ENCODE measurements at regions not wholly inside any gene's neighbourhood (a gene's known extent, or its start where the extent isn't known, plus 50 kb on each side); places are given as distances from the start of the nearest gene placed in this dataset.

GRCh38 chr20:57831993-57832585 lies 122.3 kb upstream of the PMEPA1 start:
- Histone ChIP-seq H2BK12ac (ENCODE audit: insufficient read length, low read depth, low read length) (no peak overlapping the region), H3K9ac (ENCODE audit: extremely low read depth, insufficient read length, low read length) (no peak overlapping the region), H3K9me3 (ENCODE audit: control insufficient read depth, low read depth, low read length) (no peaks in the 10 kb centered on the region), H3K4me1 (ENCODE audit: insufficient read depth, low read length) (no peaks in the 10 kb centered on the region), H2BK120ac (ENCODE audit: low read depth, low read length, poor library complexity, severe bottlenecking) (no peak overlapping the region), H2AK5ac (ENCODE audit: insufficient read length, low read length) (no peak overlapping the region), H3K14ac (ENCODE audit: insufficient read depth, low read length) (no peak overlapping the region), H3K18ac (ENCODE audit: insufficient read length, low read depth, low read length) (no peak overlapping the region), H4K91ac (ENCODE audit: insufficient read length, low read depth, low read length) (no peak overlapping the region), H3K23me2 (ENCODE audit: insufficient read length, low read depth, low read length, poor library complexity, severe bottlenecking) (no peaks in the 10 kb centered on the region), H3K23ac (ENCODE audit: insufficient read length, low read depth, low read length) (no peak overlapping the region), H2BK20ac (ENCODE audit: low read depth, low read length, poor library complexity, severe bottlenecking) (no peak overlapping the region), H4K20me1 (ENCODE audit: control insufficient read depth, insufficient read depth, insufficient read length) (no peaks in the 10 kb centered on the region), H2AFZ (ENCODE audit: low read length) (no peak overlapping the region), H3K27me3 (ENCODE audit: insufficient read depth, low read length) (no peaks in the 10 kb centered on the region), H4K5ac (ENCODE audit: insufficient read length, low read depth, low read length) (no peak overlapping the region), H3K4ac (ENCODE audit: low read depth, low read length) (no peak overlapping the region), H3K4me2 (ENCODE audit: insufficient read depth, insufficient read length, low read length) (no peak overlapping the region), H3K79me2 (ENCODE audit: insufficient read depth, low read length) (no peaks in the 10 kb centered on the region), H3K56ac (ENCODE audit: insufficient read length, low read depth, low read length) (no peak overlapping the region), H4K8ac (replicated peaks; ENCODE audit: insufficient read length, low read depth, low read length) (no peak overlapping the region), H3T11ph (ENCODE audit: low read length) (no peak overlapping the region), H2BK5ac (ENCODE audit: insufficient read length, low read length) (no peak overlapping the region), H3K79me1 (ENCODE audit: insufficient read depth, low read depth, low read length, poor library complexity, severe bottlenecking) (no peaks in the 10 kb centered on the region), H2BK15ac (ENCODE audit: low read depth, low read length) (no peak overlapping the region), H3K27ac (ENCODE audit: insufficient read length, low read depth, low read length) (no peak overlapping the region)
- H3K27me3 Mint-ChIP-seq (ENCODE audit: low read depth): peaks cover 7% of the 10 kb centered on the region
- H3K27ac Mint-ChIP-seq: no peak overlapping the region
- no peaks in the 10 kb centered on the region for H3K9me3 Mint-ChIP-seq
- TF ChIP-seq CTCF (conservative IDR thresholded peaks at IDR 0.05): no peak
- H3K4me1 Mint-ChIP-seq: peaks cover 9 to 18% of the 10 kb centered on the region in 2 experiments
- no peak for DNase-seq
- H3K4me3 Mint-ChIP-seq: no peak overlapping the region
- no peaks in the 10 kb centered on the region; a peak in 1 of 7 replicates for H3K36me3 Mint-ChIP-seq (ENCODE audit: insufficient read depth in 1 of 3, low read depth in 3 of 3)
- no CpG with 5 or more reads among the region's 8 CpGs for WGBS (ENCODE audit: extremely low coverage, insufficient read length, low lambda C conversion rate)
